PC-9 (cell line): ENCODE measurements at regions not wholly inside any gene's neighbourhood (a gene's known extent, or its start where the extent isn't known, plus 50 kb on each side); places are given as distances from the start of the nearest gene placed in this dataset.

ENCODE experiments used
- BruUV-seq: library from RNA; stranded (reverse); fragments of 400-500 nt; replicated peaks from 2 replicates; lab custom pipeline; 2021; lab: Mats Ljungman, UMichigan
- CTCF ChIA-PET: fragments of 300-600 bp; sonication (Branson Sonifier 250); formaldehyde crosslinking; loops from one replicate; lab custom pipeline; 2022; ENCODE audit warnings: antibody characterized with exemption; lab: Charles Lee
- POLR2A ChIA-PET: fragments of 300-600 bp; sonication (Branson Sonifier 250); formaldehyde crosslinking; loops from one replicate; lab custom pipeline; 2022; ENCODE audit warnings: antibody characterized with exemption; ENCODE audit not compliant: unreplicated experiment; lab: Charles Lee
- DNase-seq, 2 experiments: peaks; one replicate each; pipeline versions ENCODE4 v3.0.0 to v3.0.0-alpha.2; 2015 to 2022; ENCODE audit warnings: mixed read lengths in 1 of 2
- H2AFZ ChIP-seq: fragments of 200-600 bp; sonication (generic); 2 replicates; pipeline ENCODE4 v1.8.1; 2017; ENCODE audit warnings: antibody characterized with exemption
- H3F3A ChIP-seq: fragments of 200-600 bp; sonication (generic); 2 replicates; pipeline ENCODE4 v1.8.1; 2017; ENCODE audit warnings: antibody characterized with exemption, mild to moderate bottlenecking, low read depth; ENCODE audit not compliant: insufficient read depth
- H3K27ac ChIP-seq: fragments of 200-600 bp; sonication (generic); 2 replicates; pipeline ENCODE4 v1.6.1; 2016; ENCODE audit warnings: mixed run types
- H3K27me3 ChIP-seq: fragments of 200-600 bp; sonication (generic); 2 replicates; pipeline ENCODE4 v1.6.1; 2016; ENCODE audit warnings: low read depth, mixed run types; ENCODE audit not compliant: insufficient read depth
- H3K36me3 ChIP-seq: fragments of 200-600 bp; sonication (generic); 2 replicates; pipeline ENCODE4 v1.6.1; 2016; ENCODE audit warnings: low read depth, mixed run types
- H3K4me1 ChIP-seq: fragments of 200-600 bp; sonication (generic); replicated peaks from 2 replicates; pipeline ENCODE4 v1.6.1; 2016; ENCODE audit warnings: mixed run types; ENCODE audit not compliant: insufficient read depth
- H3K4me2 ChIP-seq: fragments of 200-600 bp; sonication (generic); 2 replicates; pipeline ENCODE4 v1.6.1; 2017; ENCODE audit warnings: mixed run types
- H3K4me3 ChIP-seq: fragments of 200-600 bp; sonication (generic); 2 replicates; pipeline ENCODE4 v1.6.1; 2016; ENCODE audit warnings: mixed run types
- H3K79me2 ChIP-seq: fragments of 200-600 bp; sonication (generic); 2 replicates; pipeline ENCODE4 v1.6.1; 2017; ENCODE audit warnings: low read depth, mixed run types
- H3K9me2 ChIP-seq: fragments of 200-600 bp; sonication (generic); 2 replicates; pipeline ENCODE4 v1.8.1; 2017; ENCODE audit warnings: mild to moderate bottlenecking; ENCODE audit not compliant: insufficient read depth
- H3K9me3 ChIP-seq: fragments of 200-600 bp; sonication (generic); 2 replicates; pipeline ENCODE4 v1.8.1; 2016; ENCODE audit warnings: low read depth; ENCODE audit not compliant: insufficient read depth
- H4K20me1 ChIP-seq: fragments of 200-600 bp; sonication (generic); 2 replicates; pipeline ENCODE4 v1.8.1; 2017; ENCODE audit not compliant: insufficient read depth
- EZH2 ChIP-seq: fragments of 200-600 bp; sonication (generic); IDR thresholded peaks from 2 replicates; pipeline ENCODE4 v1.8.0; 2017; ENCODE audit warnings: antibody characterized with exemption, low read depth
- intact Hi-C: fragments of 100-400 bp; cut with micrococcal nuclease; formaldehyde crosslinking; loops from one replicate; pipeline ENCODE4 v1.10.0; 2022; ENCODE audit not compliant: unreplicated experiment
- TF ChIP-seq, protein P1 (sequence below): fragments of 200-600 bp; sonication (generic); conservative IDR thresholded peaks from 2 replicates; pipeline ENCODE4 v1.6.1; 2017; ENCODE audit warnings: mixed run types, antibody characterized with exemption, mild to moderate bottlenecking, moderate library complexity

- Histone ChIP-seq H3K27ac (no peak overlapping the region), H3K9me3 (no peaks in the 10 kb centered on the region), H3K27me3 (no peaks in the 10 kb centered on the region), H3K36me3 (no peaks in the 10 kb centered on the region), H3K4me3 (no peak overlapping the region), H3F3A (peaks cover 7% of the 10 kb centered on the region), H3K79me2 (no peaks in the 10 kb centered on the region), H3K4me2 (peak overlapping the region; percentile 47; the same call in 1 of the 2 replicates), H3K9me2 (no peaks in the 10 kb centered on the region), H2AFZ (no peak overlapping the region), H4K20me1 (no peaks in the 10 kb centered on the region), H3K4me1 (peaks cover 19% of the 10 kb centered on the region)
- TF ChIP-seq, protein P1, sequence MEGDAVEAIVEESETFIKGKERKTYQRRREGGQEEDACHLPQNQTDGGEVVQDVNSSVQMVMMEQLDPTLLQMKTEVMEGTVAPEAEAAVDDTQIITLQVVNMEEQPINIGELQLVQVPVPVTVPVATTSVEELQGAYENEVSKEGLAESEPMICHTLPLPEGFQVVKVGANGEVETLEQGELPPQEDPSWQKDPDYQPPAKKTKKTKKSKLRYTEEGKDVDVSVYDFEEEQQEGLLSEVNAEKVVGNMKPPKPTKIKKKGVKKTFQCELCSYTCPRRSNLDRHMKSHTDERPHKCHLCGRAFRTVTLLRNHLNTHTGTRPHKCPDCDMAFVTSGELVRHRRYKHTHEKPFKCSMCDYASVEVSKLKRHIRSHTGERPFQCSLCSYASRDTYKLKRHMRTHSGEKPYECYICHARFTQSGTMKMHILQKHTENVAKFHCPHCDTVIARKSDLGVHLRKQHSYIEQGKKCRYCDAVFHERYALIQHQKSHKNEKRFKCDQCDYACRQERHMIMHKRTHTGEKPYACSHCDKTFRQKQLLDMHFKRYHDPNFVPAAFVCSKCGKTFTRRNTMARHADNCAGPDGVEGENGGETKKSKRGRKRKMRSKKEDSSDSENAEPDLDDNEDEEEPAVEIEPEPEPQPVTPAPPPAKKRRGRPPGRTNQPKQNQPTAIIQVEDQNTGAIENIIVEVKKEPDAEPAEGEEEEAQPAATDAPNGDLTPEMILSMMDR = no peak
- TF ChIP-seq EZH2 = no peak
- no peak for DNase-seq
- ChIA-PET POLR2A (no interaction called here), CTCF (no interaction called here)
- intact Hi-C loops = no loop called here
- BruUV-seq = no TSS peak
Observed at GRCh38 chr13:87124785-87125074, 546.4 kb upstream of the SLITRK5 start.

GRCh38 chr13:87128036-87128435 is 543.1 kb upstream of the SLITRK5 start:
- Histone ChIP-seq H2AFZ (no peak overlapping the region), H3K4me3 (no peak overlapping the region), H3K36me3 (no peaks in the 10 kb centered on the region), H3K9me3 (no peaks in the 10 kb centered on the region), H4K20me1 (no peaks in the 10 kb centered on the region; the same call in 1 of the 2 replicates), H3K9me2 (no peaks in the 10 kb centered on the region), H3K27me3 (no peaks in the 10 kb centered on the region), H3F3A (peaks cover 7% of the 10 kb centered on the region), H3K4me2 (no peak overlapping the region), H3K4me1 (peaks cover 18% of the 10 kb centered on the region), H3K79me2 (no peaks in the 10 kb centered on the region), H3K27ac (no peak overlapping the region)
- ChIA-PET POLR2A (no interaction called here), CTCF (no interaction called here)
- TF ChIP-seq, protein P1 = no peak
- no peak for TF ChIP-seq EZH2
- no peak for DNase-seq
- intact Hi-C loops = no loop called here
- BruUV-seq = no TSS peak

DNA sequence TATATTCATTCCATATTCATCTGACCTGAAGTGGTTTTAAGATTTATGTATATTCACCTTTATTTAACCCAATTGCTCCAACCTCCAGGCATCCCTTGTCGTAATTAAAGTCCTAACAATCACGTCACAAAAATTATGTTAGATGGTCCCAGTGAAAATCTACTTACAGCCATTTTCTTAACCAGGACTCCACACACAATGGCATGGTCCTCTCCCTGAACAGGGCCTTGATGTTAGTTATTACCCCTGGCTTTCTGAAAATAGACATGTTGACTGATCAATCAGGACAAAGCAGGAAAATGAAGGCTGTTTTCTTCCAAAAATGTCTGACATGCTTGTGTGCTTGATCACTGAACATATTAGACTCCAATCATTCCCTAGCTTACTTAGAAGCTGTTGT is 542.7 kb upstream of the SLITRK5 start:
- no peaks in the 10 kb centered on the region; the same call in 1 of the 2 replicates for H4K20me1 ChIP-seq

More for the DNA sequence above, 542.7 kb upstream of the SLITRK5 start:
- Histone ChIP-seq H3K36me3 (no peaks in the 10 kb centered on the region), H3K27me3 (no peaks in the 10 kb centered on the region), H3K9me2 (no peaks in the 10 kb centered on the region), H3K79me2 (no peaks in the 10 kb centered on the region), H3K27ac (no peak overlapping the region), H3K4me2 (no peak overlapping the region), H3K9me3 (no peaks in the 10 kb centered on the region), H2AFZ (no peak overlapping the region), H3F3A (peaks cover 7% of the 10 kb centered on the region; the same call in 1 of the 2 replicates), H3K4me3 (no peak overlapping the region), H3K4me1 (peaks cover 14% of the 10 kb centered on the region)
- TF ChIP-seq, protein P1 = no peak
- BruUV-seq = no TSS peak
- ChIA-PET CTCF (no interaction called here), POLR2A (no interaction called here)
- intact Hi-C loops = no loop called here
- no peak for DNase-seq
